RWPE2 (cell line): ENCODE measurements at regions not wholly inside any gene's neighbourhood (a gene's known extent, or its start where the extent isn't known, plus 50 kb on each side); places are given as distances from the start of the nearest gene placed in this dataset.

Source experiments
- ATAC-seq: fragments of 200-7000 bp; cut with Tn5 transposase; 3 replicates; pipeline ENCODE4 v1.9.1; 2021; ENCODE audit warnings: low read depth
- DNase-seq: peaks from one replicate; pipeline ENCODE4 v3.0.0-alpha.2; 2020; ENCODE audit warnings: low spot score
- H3K27ac ChIP-seq: fragments of 450-650 bp; 2 replicates; pipeline ENCODE4 v1.5.1; 2017; ENCODE audit warnings: mild to moderate bottlenecking; ENCODE audit not compliant: poor library complexity, severe bottlenecking
- H3K27me3 ChIP-seq: fragments of 250-450 bp; sonication (Bioruptor Pico); 2 replicates; pipeline ENCODE4 v1.5.1; 2021; ENCODE audit warnings: mild to moderate bottlenecking, moderate library complexity; ENCODE audit not compliant: insufficient read depth, poor library complexity, severe bottlenecking
- H3K36me3 ChIP-seq: fragments of 250-450 bp; sonication (Bioruptor Pico); 2 replicates; pipeline ENCODE4 v1.5.1; 2020; ENCODE audit warnings: low read depth, mild to moderate bottlenecking, moderate library complexity
- H3K4me1 ChIP-seq: fragments of 250-450 bp; sonication (Bioruptor Pico); 2 replicates; pipeline ENCODE4 v1.5.1; 2021; ENCODE audit warnings: mild to moderate bottlenecking, moderate library complexity; ENCODE audit not compliant: insufficient read depth, poor library complexity, severe bottlenecking
- H3K4me3 ChIP-seq: fragments of 250-450 bp; sonication (Bioruptor Pico); 2 replicates; pipeline ENCODE4 v1.5.1; 2021; ENCODE audit warnings: mild to moderate bottlenecking, moderate library complexity; ENCODE audit not compliant: severe bottlenecking
- H3K9me3 ChIP-seq: fragments of 250-450 bp; sonication (Bioruptor Pico); 2 replicates; pipeline ENCODE4 v1.5.1; 2021; ENCODE audit warnings: mild to moderate bottlenecking, moderate library complexity; ENCODE audit not compliant: severe bottlenecking
- CTCF ChIP-seq: fragments of 450-650 bp; IDR thresholded peaks from one replicate; pipeline ENCODE4 v1.5.1; 2017; ENCODE audit warnings: mild to moderate bottlenecking, moderate library complexity; ENCODE audit not compliant: poor library complexity, severe bottlenecking

- Histone ChIP-seq H3K27ac (no peak overlapping the region), H3K4me3 (no peak overlapping the region), H3K36me3 (no peaks in the 10 kb centered on the region), H3K9me3 (no peaks in the 10 kb centered on the region), H3K4me1 (no peaks in the 10 kb centered on the region), H3K27me3 (no peaks in the 10 kb centered on the region)
- TF ChIP-seq CTCF, result no peak
- DNase-seq (no peak), ATAC-seq (no peak)
These were observed 857.0 kb downstream of the SI start for GRCh38 chr3:164221297-164221696.

GRCh38 chr3:164209363-164209762, 868.9 kb downstream of the SI start:
- H3K36me3 ChIP-seq, result no peaks in the 10 kb centered on the region
- H3K9me3 ChIP-seq, result no peaks in the 10 kb centered on the region
- TF ChIP-seq CTCF, result no peak
- DNase-seq (no peak), ATAC-seq (no peak)
- H3K4me3 ChIP-seq, result no peak overlapping the region
- no peaks in the 10 kb centered on the region for H3K27me3 ChIP-seq
- no peak overlapping the region for H3K27ac ChIP-seq
- no peaks in the 10 kb centered on the region for H3K4me1 ChIP-seq

GRCh38 chr3:164208821-164209220, 869.5 kb downstream of the SI start:
- Histone ChIP-seq H3K9me3 (no peaks in the 10 kb centered on the region), H3K4me1 (no peaks in the 10 kb centered on the region), H3K36me3 (no peaks in the 10 kb centered on the region), H3K27me3 (no peaks in the 10 kb centered on the region), H3K27ac (no peak overlapping the region), H3K4me3 (no peak overlapping the region)
- ATAC-seq (no peak; the same call in 2 of the 3 replicates), DNase-seq (no peak)
- TF ChIP-seq CTCF, result no peak

- Histone ChIP-seq H3K9me3 (no peaks in the 10 kb centered on the region), H3K27ac (no peak overlapping the region), H3K4me1 (no peaks in the 10 kb centered on the region), H3K27me3 (no peaks in the 10 kb centered on the region), H3K36me3 (no peaks in the 10 kb centered on the region), H3K4me3 (no peak overlapping the region)
- DNase-seq, result no peak
- no peak for TF ChIP-seq CTCF
- no peak; the same call in 2 of the 3 replicates for ATAC-seq
These were observed 870.2 kb downstream of the SI start for GRCh38 chr3:164208048-164208447.

- no peak overlapping the region for H3K27ac ChIP-seq
- no peaks in the 10 kb centered on the region for H3K36me3 ChIP-seq
- no peaks in the 10 kb centered on the region for H3K9me3 ChIP-seq
- no peak for ATAC-seq
- peaks cover 4% of the 10 kb centered on the region for H3K27me3 ChIP-seq
- no peak for TF ChIP-seq CTCF
- no peaks in the 10 kb centered on the region for H3K4me1 ChIP-seq
- no peak for DNase-seq
- no peak overlapping the region for H3K4me3 ChIP-seq
These were observed 878.1 kb downstream of the SI start for GRCh38 chr3:164200053-164200823.
